ENCODE measurements at regions not wholly inside any gene's neighbourhood (a gene's known extent, or its start where the extent isn't known, plus 50 kb on each side); places are given as distances from the start of the nearest gene placed in this dataset.

DNA sequence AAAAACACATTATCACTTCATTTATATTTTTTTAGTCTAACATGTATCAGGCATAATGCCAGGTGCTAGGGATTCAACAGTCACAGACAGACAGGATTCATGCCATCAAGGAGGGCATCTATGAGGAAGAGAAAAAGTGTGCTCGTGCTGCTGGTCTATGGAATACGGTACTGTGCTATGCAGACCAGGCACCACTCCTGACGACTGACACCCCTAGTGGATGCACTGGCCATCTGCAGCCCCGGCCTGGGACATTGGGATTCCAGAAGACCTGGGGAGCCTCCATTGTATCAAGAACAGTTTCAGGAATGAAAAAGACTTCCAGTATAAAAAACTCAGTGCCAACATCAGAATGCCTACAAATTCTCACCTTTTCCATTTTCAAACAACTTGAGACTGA, 94.0 kb downstream of the KLF12 start:
- no peak for DNase-seq

DNA sequence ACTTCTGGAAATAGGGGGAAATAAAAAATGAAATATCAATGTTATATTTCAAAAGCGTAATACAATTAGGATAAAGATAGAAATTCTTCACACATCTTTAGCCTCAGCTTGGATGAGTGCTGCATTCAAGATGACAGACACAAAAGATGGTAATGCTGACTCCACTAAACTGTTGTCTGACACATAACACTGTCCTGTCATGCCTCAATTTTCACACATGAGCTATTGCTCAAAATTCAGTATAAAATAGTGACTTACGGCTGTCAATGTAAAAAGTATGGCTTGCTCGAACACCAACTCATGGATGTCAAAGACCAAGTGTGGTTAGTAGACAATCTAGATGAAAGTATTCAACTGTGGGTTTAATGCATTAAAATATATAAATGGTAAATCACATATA, 94.5 kb downstream of the KLF12 start:
- no peak for DNase-seq

DNA sequence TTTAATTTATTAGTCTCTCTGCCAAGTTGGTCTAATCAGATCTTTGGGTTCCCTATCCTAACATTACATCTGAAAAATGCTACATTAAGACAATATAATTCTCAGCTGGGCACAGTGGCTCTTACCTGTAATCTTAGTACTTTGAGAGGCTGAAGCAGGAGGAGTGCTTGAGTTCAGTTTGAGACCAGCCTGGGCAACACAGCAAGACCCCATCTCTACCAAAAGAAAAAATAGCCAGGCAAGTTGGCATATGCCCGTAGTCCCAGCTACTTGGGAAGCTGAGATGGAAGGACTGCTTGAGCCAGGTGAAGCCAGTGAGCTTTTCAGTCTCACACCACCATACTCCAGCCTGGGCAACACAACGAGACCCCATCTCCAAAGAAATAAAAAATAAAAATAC, 95.0 kb downstream of the KLF12 start:
- DNase-seq = no peak

DNA sequence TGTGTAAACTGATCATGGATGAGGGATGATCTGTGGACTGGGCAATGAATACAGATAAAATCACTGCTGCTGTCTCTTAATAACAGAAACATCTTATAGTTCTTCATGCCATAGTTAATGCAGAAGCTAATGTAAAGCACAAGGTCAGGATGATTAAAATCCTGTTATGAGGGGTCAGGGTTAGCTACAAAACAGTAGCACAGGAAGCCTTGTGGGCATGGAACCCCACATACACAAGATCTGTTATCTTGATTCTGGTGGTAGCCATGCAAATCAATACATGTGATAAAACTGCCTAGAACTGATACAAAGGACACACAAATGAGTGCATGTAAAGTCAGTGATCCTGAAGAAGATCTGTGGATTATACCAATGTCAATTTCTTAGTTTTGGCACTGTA, 96.4 kb downstream of the KLF12 start:
- no peak for DNase-seq

DNA sequence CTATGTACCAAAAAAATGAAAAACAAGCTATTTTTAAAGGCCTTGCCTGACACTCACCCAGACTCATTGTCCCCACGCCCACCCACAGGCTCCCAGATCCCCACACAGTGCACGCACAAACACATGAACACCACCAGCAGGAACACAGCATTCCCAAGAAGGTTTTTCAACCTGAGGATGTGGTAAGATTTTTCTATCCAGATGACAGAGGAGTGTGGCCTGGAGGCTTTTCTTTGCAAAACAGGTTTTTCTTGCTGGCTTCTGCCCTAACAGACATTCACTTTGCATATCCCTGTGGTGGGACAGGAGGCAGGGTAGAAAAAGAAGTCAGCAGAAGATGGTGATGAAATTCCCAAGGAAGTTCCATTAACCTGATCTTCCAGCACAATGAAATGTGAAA, 97.8 kb downstream of the KLF12 start:
- no peak for DNase-seq

DNA sequence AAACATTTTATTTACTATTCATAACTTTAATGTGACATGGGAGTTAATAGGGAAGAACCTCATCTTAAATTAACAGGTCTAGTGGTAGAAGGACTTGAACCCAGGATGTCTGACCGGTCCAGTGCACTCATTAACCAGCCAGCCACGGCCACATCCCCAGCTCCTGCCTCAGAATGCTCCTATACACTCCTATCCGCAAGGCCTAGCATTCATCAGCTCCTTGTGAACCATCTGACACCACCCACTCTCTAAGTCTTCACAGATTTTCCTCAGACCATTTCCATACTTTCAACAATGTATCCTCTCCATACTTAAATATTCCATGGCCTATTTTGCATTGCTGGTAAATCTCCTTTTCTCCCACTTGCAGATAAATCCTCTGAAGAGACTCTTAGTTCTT, 98.3 kb downstream of the KLF12 start:
- DNase-seq = no peak

DNA sequence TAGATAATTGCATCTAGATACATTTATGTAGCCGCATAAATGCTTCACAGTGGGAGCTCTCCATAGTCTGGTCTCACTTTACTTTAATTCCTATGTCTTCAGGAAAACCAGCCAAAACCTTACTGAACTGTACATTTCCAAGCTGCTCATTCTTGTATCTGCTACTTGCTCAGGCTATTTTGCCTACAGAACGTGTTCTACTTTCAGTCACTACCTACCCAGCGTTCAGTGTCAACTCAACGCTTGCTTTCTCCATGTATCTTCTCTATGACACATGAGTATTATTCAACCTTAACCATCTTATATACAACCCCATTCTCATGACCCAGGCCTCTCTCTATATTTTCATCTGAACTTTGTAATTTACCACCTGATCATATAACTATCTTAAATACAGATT, 101.9 kb downstream of the KLF12 start:
- DNase-seq = no peak

DNA sequence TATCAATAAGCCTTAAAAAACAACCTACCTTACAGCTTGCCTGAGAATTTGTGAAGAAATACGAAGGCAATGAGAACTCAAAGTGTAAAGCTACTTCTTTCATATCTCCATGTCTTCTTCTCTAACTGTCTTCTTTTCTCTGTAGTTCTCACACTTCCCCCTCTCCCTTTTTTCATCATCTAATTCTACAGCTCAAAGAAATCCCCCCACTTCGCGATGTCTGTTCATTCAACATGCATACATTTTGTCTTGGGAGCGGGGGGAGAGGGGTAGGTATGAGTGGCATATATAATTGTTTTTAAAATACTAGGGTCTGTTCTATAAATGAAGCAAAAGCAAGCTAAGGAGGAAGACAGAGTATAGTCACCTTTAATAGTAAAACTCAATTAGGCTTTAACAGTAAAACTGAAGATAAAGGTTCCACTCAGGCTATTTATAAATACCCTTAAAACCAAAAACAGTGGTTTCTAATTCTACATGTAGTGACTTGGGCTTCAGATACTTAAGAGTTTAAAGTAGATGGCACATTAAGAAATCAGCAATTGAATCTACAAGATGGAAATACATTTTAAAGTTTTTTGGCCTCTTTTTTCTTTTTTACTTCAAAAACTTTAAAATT, 106.9 kb downstream of the KLF12 start:
- DNase-seq = no peak

DNA sequence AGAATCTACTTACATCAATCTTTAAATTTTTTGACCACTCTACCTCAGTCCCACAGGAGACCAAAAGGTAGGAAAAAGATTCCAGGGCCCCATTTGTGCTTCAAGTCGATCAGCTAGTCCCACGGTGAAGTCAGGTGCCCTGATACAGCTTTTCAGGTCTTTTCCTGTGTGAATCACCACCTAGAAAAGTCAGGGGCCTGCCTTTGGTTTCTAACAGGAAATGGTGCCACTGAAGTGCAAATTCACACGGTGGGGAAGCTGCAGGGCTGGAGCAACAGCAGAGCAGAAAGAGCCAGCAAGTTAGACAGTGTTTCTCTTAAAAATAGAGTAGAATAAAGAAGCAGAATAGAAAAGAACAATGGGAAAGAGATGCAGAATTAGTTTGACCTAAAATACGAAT, 107.5 kb downstream of the KLF12 start:
- DNase-seq = no peak

DNA sequence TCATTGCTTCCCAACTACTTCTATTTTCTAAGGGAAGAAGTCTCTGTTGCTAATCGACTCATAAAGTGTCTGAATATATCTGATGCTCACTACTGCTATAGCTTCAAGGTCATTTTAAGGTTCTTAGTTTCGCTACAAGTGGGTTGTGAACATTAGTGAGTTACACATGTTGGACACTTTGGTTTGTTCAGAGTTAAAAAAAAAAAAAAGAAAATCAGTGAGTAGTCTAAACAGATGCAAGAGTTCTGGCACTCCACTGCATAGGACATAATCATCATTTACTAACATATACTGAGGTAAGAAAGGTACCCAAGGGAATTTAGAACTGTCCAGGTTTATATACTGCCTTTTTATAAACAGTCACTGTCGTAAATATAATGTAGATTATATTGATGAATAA, 108.8 kb downstream of the KLF12 start:
- DNase-seq = no peak

DNA sequence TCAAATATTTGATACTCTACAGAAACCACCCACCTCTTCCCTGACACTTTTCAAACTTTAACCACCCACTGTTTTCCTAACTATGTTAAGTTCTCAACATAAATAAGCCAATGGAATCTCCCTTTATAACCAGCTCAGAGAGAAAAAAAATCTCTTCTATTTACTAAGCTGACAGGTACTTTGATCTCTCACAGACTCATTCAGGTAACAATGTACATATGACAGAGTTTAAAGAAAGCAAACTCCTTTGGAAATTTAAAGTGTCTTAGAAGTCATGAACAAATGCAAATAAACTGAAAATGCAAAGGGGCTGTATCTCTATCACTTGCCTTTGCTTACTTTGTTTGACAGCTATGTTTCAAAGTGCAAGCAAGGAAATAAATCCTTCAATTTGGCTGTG, 109.3 kb downstream of the KLF12 start:
- DNase-seq = no peak

DNA sequence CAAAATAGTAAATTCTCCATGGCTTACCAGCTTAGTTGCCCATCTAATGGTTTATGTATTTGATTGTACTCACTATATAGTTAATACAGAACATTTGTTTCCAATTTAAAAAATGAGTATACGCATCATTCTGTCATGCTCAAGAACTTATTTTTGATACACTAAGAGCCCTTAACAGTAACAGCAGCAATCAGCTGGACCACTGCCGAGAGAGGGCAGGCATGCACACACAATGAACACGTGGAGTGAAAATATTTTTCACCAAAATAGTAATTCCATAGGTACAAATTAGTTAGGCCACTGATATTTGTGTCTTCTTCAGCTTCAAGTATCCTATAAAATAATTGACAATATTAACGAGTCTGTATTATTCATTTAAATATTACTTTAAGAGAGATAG, 109.9 kb downstream of the KLF12 start:
- DNase-seq = no peak

DNA sequence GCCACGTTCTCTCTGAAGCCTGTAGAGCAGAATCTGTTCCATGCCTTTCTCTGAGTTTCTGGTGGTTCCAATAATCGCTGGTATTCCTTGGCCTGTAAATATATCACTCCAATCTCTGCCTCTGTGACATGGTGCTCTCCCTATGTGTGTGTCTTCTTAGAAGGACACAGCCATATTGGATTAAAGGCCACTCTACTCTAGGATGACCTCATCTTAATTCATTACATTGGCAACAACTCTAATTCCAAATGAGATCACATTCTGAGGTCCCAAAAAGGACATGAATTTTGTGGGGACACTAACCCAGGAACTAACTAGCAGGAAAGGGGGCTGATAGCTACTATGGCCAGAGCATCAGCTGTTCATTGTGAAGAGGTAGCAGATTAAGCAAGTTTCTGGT, 110.7 kb downstream of the KLF12 start:
- DNase-seq = no peak

DNA sequence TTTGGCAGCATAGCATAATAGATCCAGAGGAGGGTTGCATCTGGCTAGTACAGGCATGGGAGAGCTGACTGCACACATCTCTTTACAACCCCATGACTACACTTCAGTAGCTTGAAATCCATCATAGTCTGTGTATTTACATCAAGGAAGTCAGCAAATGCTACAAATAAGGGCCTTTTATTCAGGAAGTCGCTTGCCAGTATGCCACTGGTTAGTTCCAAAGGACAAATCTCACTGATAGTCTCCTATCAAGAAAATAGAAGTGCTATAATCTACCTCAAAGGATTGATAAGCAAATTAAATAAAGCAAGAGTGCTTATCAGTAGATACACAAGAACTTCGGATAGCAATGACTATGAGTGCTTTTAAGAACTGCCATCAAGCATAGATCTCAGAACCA, 112.7 kb downstream of the KLF12 start:
- no peak for DNase-seq

DNA sequence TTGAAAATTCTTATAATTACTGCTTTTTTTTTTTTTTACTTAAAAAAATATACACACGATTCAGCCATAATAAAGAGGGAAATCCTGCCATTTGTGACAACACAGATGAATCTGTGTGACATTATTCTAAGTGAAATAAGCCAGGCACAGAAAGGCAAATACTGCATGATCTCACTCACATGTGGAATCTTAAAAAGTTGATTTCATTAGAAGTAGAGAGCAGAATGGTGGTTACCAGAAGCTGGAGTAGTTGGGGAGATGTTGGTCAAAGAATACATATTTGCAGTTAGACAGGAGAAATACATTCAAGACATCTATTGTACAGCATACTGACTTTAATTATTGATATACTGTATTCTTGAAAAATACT, 116.2 kb downstream of the KLF12 start:
- no peak for DNase-seq

DNA sequence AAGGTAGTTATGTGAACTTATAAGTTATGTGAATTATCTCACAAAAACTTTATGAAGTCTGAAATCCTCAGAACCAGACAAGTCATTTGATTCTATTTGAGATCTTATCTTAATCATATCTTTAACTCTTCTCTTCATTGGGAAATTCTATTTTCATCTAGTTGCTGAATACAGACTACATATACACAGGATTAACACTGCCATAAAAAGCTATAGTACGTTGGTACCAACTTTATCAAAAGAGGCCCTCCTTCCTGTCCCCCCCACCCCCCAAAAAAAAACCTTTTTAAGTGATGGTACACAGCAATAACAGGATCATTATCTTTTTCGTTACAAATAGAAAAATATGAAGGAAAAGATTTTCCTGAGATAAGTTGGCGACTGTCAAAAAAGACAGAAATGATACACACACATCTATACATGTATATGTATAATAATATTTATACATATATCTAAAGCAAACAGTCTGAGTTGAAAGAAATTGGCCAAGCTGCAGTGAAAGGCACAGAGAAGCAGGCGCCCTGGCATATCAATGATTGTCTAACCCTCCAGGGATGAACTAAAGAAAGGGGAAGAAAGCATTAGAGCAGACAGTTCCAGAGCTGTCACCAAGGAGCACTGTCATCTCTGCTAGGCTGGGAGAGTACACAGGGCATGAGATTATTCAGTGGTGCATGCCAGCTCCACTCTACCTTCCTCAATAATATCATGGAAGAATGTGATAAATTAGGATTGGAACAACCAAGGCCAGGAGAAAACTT, 116.7 kb downstream of the KLF12 start:
- DNase-seq = no peak

DNA sequence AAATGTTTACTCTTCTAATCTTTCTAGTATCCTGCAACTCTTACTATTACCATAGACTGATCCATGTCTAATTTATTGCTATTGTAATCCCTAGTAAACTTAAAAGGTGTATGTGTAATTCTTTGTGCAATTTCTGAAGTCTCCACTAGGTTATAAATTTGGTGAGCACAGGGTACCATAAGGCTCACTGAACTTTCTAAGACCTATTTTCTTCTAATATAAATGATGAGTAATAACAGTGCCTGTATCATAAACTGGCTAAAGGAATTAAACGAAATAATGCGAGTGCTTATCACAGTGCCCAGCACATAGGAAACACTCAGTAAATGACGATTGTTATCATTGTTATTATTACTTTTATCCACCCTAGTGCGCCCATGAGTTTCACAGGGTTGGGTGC, 119.1 kb downstream of the KLF12 start:
- DNase-seq = no peak

DNA sequence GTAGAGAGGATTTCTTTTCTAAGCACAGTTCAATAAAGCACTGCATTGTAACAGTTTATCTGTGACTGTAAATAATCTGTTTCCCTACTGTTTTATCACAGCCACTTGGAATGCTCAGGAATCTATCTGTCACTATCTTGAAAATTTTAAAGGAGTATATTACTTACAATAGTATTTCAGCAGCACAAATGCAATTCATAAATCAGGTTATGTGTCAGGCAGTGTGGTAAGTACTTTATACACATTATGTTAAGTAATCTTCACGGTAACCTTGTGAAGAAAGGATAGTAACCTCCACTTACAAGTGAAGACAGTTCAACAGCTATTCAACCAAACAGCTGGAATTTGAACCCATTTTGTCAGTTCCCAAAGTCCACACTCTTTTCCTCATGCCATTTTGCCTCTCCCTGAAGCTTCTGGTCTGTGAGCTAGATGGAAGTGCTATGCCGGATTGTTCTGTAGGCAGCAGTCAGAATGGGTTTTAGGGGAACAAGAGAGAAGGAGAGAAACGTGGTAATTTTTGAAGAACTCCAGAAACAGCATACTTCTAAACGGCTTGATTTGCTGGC, 125.0 kb downstream of the KLF12 start:
- DNase-seq = no peak

DNA sequence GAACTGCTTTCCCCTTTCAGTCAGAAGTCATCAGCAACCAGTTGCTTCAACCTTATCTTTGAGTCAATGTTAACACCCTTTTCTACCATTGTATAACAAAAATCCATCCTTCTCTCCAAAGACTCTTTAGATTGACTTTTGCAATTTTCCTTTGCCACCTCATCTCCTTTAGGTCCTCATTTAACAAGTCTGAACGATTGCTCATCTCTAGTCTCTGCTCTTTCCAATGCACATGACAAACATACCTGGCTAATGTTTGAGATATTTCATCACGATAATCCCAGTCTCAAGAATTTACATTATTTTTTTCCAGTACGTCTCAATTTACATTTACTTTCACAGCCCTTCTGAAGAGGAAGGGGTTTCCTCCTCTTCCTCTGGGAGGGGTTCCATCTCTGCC, 127.5 kb downstream of the KLF12 start:
- no peak for DNase-seq

DNA sequence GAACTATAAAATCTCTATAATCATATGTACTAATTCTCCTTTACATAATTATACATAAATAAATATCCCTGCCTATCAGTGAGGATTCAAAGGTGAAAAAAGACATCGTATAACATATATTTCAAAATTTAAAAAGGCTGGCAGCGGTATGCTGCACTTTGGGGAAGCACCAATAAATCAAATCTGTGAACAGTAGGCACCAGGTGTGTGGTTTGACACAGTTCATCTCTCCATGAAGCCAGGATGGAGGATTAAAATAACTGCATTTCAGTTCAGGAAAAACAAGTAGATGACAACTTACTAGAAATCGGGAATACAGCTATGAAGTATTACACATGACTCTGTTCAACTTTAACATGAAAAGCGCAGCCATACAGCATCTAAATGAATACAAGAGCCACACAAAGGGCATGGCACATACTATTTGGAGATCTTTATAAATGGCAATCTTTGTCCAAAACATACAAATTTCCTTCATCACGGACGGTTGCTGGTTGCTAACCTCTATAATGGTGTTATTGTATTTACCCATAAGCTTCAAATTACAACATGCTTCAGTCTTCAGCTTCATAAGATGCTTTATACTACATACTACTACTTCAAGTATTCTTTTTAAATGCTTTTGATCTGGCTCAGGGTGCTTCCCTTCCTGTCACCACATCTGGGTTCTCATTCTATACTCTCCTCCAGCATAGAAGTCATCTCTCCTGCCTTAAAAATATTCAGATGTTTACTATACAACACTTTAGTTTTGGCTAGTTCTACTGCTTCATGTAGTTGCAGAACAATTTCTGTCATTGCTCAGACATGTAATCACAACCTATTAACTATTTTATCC, 128.7 kb downstream of the KLF12 start:
- no peak for DNase-seq

DNA sequence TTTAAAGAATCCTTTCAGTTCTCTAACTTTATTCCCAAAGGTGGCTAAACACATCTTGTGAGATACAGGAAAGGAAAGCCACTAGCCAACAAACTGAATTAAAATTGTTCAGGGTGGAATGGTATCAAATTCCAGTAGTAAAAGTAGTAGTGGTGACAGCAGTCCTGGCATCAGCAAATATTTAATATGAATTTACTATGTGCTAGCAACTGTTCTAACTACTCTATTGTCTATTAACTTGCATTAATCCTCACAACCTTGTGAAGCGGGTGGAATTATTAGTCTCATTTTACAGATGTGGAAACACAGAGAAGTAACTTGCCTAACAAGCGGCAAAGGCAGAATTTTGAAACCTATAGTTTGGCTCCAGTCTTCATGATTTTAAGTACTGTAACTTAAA, 130.1 kb downstream of the KLF12 start:
- DNase-seq = no peak

DNA sequence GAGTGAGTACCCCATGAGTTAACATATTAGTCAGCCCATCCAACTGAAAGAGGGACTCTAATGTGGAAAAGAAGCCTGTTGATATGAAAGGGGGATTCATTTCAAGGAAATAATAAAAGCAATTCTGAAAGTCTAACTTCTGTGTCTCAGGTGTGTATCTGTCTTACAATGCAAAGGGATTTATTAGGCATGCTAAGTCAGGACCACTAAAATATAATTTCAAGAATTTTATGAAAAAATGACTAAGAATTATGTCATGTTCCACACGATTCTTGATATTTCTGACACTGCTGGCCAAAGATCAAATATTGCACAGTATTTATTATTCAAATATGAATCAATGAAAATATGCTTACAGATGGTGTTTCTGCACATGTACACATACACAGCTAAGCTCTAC, 130.8 kb downstream of the KLF12 start:
- DNase-seq = no peak

DNA sequence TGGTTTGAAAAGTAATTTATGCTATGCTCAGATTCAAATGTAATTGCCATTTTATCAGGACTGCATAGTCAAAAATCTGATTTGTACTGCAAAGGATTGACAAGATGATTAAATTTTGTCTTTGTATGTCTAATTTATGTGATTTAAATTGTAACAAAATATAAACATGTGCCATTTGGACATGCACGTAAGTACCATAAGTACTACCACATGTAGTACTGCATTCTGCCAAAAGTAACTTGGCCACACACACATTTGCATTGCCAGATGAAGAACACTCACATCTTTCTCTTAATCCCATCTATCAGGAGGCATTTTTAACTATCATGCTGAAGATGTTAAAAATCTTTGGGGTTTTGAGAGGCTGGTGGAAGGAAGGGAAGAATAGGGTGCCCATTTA, 133.3 kb downstream of the KLF12 start:
- no peak for DNase-seq

DNA sequence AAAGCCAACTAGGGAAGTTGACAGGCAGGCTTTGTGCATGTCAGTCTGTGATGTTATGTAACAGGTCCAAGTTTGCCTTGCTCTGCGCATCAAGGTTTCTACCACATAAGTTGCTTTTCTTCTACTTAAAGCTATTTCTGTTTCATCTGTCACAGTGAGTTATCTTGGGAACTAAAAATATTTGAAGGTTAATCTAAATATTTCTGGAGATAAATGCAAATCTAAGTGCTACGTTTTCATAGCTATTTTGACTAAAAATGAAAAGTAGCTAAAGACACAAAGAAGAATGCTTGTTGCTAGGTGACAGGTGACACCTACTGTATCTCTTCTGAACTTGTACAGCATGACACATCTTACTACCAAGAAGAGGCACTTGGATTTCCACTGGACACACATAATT, 135.6 kb downstream of the KLF12 start:
- no peak for DNase-seq
